GM12891 (cell line): ENCODE measurements at regions not wholly inside any gene's neighbourhood (a gene's known extent, or its start where the extent isn't known, plus 50 kb on each side); places are given as distances from the start of the nearest gene placed in this dataset.

ENCODE experiments used
- PAX5 ChIP-seq: IDR thresholded peaks from 2 replicates; pipeline ENCODE4 v1.6.1; 2011; ENCODE audit warnings: low read length, moderate library complexity, mild to moderate bottlenecking; ENCODE audit not compliant: insufficient read depth, severe bottlenecking
- POLR2A ChIP-seq: IDR thresholded peaks from 2 replicates; pipeline ENCODE4 v1.6.1; 2011; ENCODE audit warnings: low read depth, low read length, control low read depth
- POLR2AphosphoS5 ChIP-seq: IDR thresholded peaks from 2 replicates; pipeline ENCODE4 v1.6.1; 2011; ENCODE audit warnings: low read depth, low read length, control low read depth
- TAF1 ChIP-seq: IDR thresholded peaks from 2 replicates; pipeline ENCODE4 v1.6.1; 2011; ENCODE audit warnings: low read depth, low read length, control low read depth

GRCh38 chr3:65144791-65145351 is 457.1 kb upstream of the ADAMTS9 start:
- no peak for TF ChIP-seq POLR2AphosphoS5
- TF ChIP-seq POLR2A: no peak
- TF ChIP-seq PAX5: no peak
- no peak for TF ChIP-seq TAF1
